ENCODE measurements at regions not wholly inside any gene's neighbourhood (a gene's known extent, or its start where the extent isn't known, plus 50 kb on each side); places are given as distances from the start of the nearest gene placed in this dataset.

GRCh38 chr5:74226716-74227485 lies 413.6 kb downstream of the ENC1 start:
- H3K27me3 ChIP-seq (ENCODE audit: insufficient read depth, low read length), result no peaks in the 10 kb centered on the region
- H3K4me1 ChIP-seq (ENCODE audit: insufficient read depth, low read length), result peaks cover 4% of the 10 kb centered on the region
- no peak overlapping the region for H3K4me3 ChIP-seq (ENCODE audit: low read length)

GRCh38 chr5:74225587-74225986 lies 414.9 kb downstream of the ENC1 start:
- no peak overlapping the region for H2AFZ ChIP-seq (ENCODE audit: low read depth, low read length)
- H3K27me3 ChIP-seq (ENCODE audit: insufficient read depth, low read length), result no peaks in the 10 kb centered on the region
- peaks cover 4% of the 10 kb centered on the region for H3K9me3 ChIP-seq (ENCODE audit: low read length)
- H3K4me1 ChIP-seq (ENCODE audit: insufficient read depth, low read length), result no peaks in the 10 kb centered on the region
- no peak overlapping the region for H3K4me3 ChIP-seq (ENCODE audit: low read length)
- no peaks in the 10 kb centered on the region for H3K36me3 ChIP-seq (ENCODE audit: insufficient read depth, low read length)

More at GRCh38 chr5:74226716-74227485, 413.6 kb downstream of the ENC1 start:
- H2AFZ ChIP-seq (ENCODE audit: low read depth, low read length), result no peak overlapping the region
- H3K36me3 ChIP-seq (ENCODE audit: insufficient read depth, low read length), result no peaks in the 10 kb centered on the region
- peaks cover 4% of the 10 kb centered on the region for H3K9me3 ChIP-seq (ENCODE audit: low read length)

GRCh38 chr5:74224331-74224730 lies 416.2 kb downstream of the ENC1 start:
- Histone ChIP-seq H3K9me3 (ENCODE audit: low read length) (peaks cover 4% of the 10 kb centered on the region), H2AFZ (ENCODE audit: low read depth, low read length) (no peak overlapping the region), H3K4me3 (ENCODE audit: low read length) (no peak overlapping the region), H3K36me3 (ENCODE audit: insufficient read depth, low read length) (no peaks in the 10 kb centered on the region), H3K4me1 (ENCODE audit: insufficient read depth, low read length) (no peaks in the 10 kb centered on the region), H3K27me3 (ENCODE audit: insufficient read depth, low read length) (no peaks in the 10 kb centered on the region)

GRCh38 chr5:74222806-74223205 lies 417.7 kb downstream of the ENC1 start:
- Histone ChIP-seq H3K4me3 (ENCODE audit: low read length) (no peak overlapping the region), H3K27me3 (ENCODE audit: insufficient read depth, low read length) (no peaks in the 10 kb centered on the region), H2AFZ (ENCODE audit: low read depth, low read length) (no peak overlapping the region), H3K4me1 (ENCODE audit: insufficient read depth, low read length) (no peaks in the 10 kb centered on the region), H3K9me3 (ENCODE audit: low read length) (peaks cover 4% of the 10 kb centered on the region), H3K36me3 (ENCODE audit: insufficient read depth, low read length) (no peaks in the 10 kb centered on the region)

GRCh38 chr5:74221413-74221812 lies 419.1 kb downstream of the ENC1 start:
- Histone ChIP-seq H3K4me3 (ENCODE audit: low read length) (no peak overlapping the region), H3K27me3 (ENCODE audit: insufficient read depth, low read length) (no peaks in the 10 kb centered on the region), H3K9me3 (ENCODE audit: low read length) (peaks cover 4% of the 10 kb centered on the region), H3K36me3 (ENCODE audit: insufficient read depth, low read length) (no peaks in the 10 kb centered on the region), H2AFZ (ENCODE audit: low read depth, low read length) (no peak overlapping the region), H3K4me1 (ENCODE audit: insufficient read depth, low read length) (no peaks in the 10 kb centered on the region)

- Histone ChIP-seq H3K9me3 (ENCODE audit: low read length) (no peaks in the 10 kb centered on the region), H3K4me3 (ENCODE audit: low read length) (no peak overlapping the region), H3K27me3 (ENCODE audit: insufficient read depth, low read length) (no peaks in the 10 kb centered on the region), H2AFZ (ENCODE audit: low read depth, low read length) (no peak overlapping the region), H3K36me3 (ENCODE audit: insufficient read depth, low read length) (no peaks in the 10 kb centered on the region), H3K4me1 (ENCODE audit: insufficient read depth, low read length) (no peaks in the 10 kb centered on the region)
Observed at GRCh38 chr5:74216012-74216411, 424.5 kb downstream of the ENC1 start.

GRCh38 chr5:74212336-74212735 lies 428.2 kb downstream of the ENC1 start:
- H3K9me3 ChIP-seq (ENCODE audit: low read length), result no peaks in the 10 kb centered on the region
- no peak overlapping the region for H2AFZ ChIP-seq (ENCODE audit: low read depth, low read length)
- H3K4me3 ChIP-seq (ENCODE audit: low read length), result no peak overlapping the region
- no peaks in the 10 kb centered on the region for H3K27me3 ChIP-seq (ENCODE audit: insufficient read depth, low read length)
- no peaks in the 10 kb centered on the region for H3K4me1 ChIP-seq (ENCODE audit: insufficient read depth, low read length)
- H3K36me3 ChIP-seq (ENCODE audit: insufficient read depth, low read length), result no peaks in the 10 kb centered on the region

GRCh38 chr5:74209571-74209970 lies 431.0 kb downstream of the ENC1 start:
- H3K27me3 ChIP-seq (ENCODE audit: insufficient read depth, low read length), result no peaks in the 10 kb centered on the region
- H2AFZ ChIP-seq (ENCODE audit: low read depth, low read length), result no peak overlapping the region
- no peaks in the 10 kb centered on the region for H3K9me3 ChIP-seq (ENCODE audit: low read length)
- H3K4me3 ChIP-seq (ENCODE audit: low read length), result no peak overlapping the region
- no peaks in the 10 kb centered on the region for H3K36me3 ChIP-seq (ENCODE audit: insufficient read depth, low read length)
- H3K4me1 ChIP-seq (ENCODE audit: insufficient read depth, low read length), result peaks cover 21% of the 10 kb centered on the region

GRCh38 chr5:74206579-74207550 lies 433.7 kb downstream of the ENC1 start:
- Histone ChIP-seq H2AFZ (ENCODE audit: low read depth, low read length) (no peak overlapping the region), H3K4me3 (ENCODE audit: low read length) (no peak overlapping the region), H3K27me3 (ENCODE audit: insufficient read depth, low read length) (no peaks in the 10 kb centered on the region), H3K9me3 (ENCODE audit: low read length) (no peaks in the 10 kb centered on the region), H3K36me3 (ENCODE audit: insufficient read depth, low read length) (no peaks in the 10 kb centered on the region), H3K4me1 (ENCODE audit: insufficient read depth, low read length) (peaks cover 21% of the 10 kb centered on the region)

GRCh38 chr5:74205767-74206578 lies 434.6 kb downstream of the ENC1 start:
- Histone ChIP-seq H3K9me3 (ENCODE audit: low read length) (no peaks in the 10 kb centered on the region), H3K4me1 (ENCODE audit: insufficient read depth, low read length) (peaks cover 24% of the 10 kb centered on the region), H3K27me3 (ENCODE audit: insufficient read depth, low read length) (no peaks in the 10 kb centered on the region), H3K36me3 (ENCODE audit: insufficient read depth, low read length) (no peaks in the 10 kb centered on the region), H2AFZ (ENCODE audit: low read depth, low read length) (no peak overlapping the region), H3K4me3 (ENCODE audit: low read length) (no peak overlapping the region)

GRCh38 chr5:74201334-74202081 lies 439.0 kb downstream of the ENC1 start:
- H3K36me3 ChIP-seq (ENCODE audit: insufficient read depth, low read length), result no peaks in the 10 kb centered on the region
- peaks cover 2% of the 10 kb centered on the region for H3K9me3 ChIP-seq (ENCODE audit: low read length)
- H3K27me3 ChIP-seq (ENCODE audit: insufficient read depth, low read length), result no peaks in the 10 kb centered on the region
- peaks cover 19% of the 10 kb centered on the region for H3K4me1 ChIP-seq (ENCODE audit: insufficient read depth, low read length)
- H2AFZ ChIP-seq (ENCODE audit: low read depth, low read length), result no peak overlapping the region
- no peak overlapping the region for H3K4me3 ChIP-seq (ENCODE audit: low read length)

GRCh38 chr5:74200560-74200959 lies 440.0 kb downstream of the ENC1 start:
- Histone ChIP-seq H3K4me3 (ENCODE audit: low read length) (no peak overlapping the region), H3K9me3 (ENCODE audit: low read length) (peaks cover 2% of the 10 kb centered on the region), H3K36me3 (ENCODE audit: insufficient read depth, low read length) (no peaks in the 10 kb centered on the region), H3K4me1 (ENCODE audit: insufficient read depth, low read length) (peaks cover 10% of the 10 kb centered on the region), H3K27me3 (ENCODE audit: insufficient read depth, low read length) (no peaks in the 10 kb centered on the region), H2AFZ (ENCODE audit: low read depth, low read length) (no peak overlapping the region)

Measured in neuron (in vitro differentiated cells).